GM21737 (cell line): ENCODE measurements at regions not wholly inside any gene's neighbourhood (a gene's known extent, or its start where the extent isn't known, plus 50 kb on each side); places are given as distances from the start of the nearest gene placed in this dataset.

Experiments used
- ATAC-seq: cut with Tn5 transposase; IDR thresholded peaks from one replicate; pipeline ENCODE4 v1.9.1; 2021; ENCODE audit warnings: mild to moderate bottlenecking, moderate library complexity; ENCODE audit not compliant: unreplicated experiment

DNA sequence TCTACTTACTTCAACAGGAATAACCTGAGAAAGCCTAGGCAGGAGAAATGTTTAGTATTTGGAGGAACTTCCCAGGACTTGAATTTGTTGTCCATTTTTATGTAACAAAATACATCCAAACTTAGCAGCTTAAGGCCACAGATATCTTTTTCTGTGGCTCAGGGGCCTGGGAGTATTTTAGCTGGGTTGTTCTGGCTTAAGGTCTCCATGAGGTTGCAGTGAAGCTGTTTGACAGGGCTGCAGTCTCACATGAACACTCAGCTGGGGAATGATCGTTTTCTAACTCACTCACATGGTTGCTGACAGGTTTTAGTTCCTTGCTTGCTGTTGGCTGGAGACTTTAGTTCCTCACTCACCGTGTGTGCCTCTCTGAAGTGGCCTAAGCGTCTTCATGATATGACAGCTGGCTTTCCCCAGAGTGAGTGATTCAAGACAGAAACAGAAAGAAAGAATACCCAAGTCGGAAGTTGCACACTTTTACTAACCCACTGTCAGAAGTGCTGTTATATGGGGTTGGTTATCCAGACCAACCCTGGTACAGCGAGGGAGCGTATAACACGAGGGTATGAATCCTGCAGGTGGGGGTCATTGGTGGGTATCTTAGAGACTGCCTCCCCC is 229.7 kb upstream of the TBL1XR1 start:
- peak; percentile 99 for ATAC-seq

DNA sequence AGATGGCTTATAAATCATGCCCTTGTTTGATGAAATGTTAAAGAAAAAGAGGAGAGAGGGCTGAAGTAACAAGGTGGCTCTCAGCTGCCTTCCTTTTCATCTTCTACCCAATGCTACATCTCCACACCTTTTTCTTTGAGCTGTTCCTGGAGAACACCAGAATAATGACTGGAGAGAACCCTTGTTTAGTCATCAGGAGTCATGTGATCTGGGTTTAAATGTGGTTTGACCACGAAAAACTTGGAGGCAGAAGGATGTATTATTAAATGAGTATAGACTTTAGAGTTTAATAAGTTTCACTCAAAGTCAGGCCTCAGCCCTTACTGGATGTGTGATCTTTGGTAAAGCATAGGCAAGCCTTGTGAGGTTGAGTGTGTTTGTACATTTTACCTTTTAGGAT is 230.3 kb upstream of the TBL1XR1 start:
- ATAC-seq: no peak

DNA sequence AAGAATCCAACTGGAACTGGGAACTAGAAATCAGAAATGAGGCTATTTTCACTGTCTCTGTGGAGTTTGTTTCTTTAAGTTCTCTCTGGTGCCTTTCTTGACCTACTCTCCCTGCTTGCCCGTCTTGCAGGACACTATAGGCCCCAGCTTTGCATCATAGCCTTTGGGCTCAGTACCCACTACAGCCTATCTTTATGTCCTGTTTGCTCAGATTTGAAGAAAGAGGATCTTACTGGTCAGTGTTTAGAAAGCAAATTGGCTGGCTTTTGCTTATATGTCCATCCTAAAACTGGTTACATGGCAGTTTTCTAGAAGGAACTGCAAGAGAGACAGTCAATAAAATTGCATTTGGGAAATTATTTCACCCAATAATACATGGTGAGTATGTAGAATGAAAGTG is 231.8 kb upstream of the TBL1XR1 start:
- ATAC-seq: no peak

DNA sequence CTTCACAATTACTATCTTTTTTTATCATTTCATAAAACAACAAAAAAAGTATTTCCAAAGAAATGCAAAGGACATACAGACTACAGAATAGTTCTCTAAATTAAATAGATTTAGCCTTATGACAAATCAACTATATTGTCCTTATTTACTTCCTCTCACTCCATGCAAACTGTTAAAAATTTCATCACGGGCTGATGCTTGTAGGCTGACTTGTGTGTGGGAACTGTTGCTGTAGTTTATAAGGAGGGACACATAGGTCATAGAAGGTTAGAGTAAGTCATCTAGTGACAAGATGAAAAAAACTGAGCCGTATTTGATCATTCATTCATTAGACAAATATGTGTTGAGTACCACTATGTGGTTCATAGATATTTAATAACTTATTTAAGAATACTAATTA is 232.5 kb upstream of the TBL1XR1 start:
- no peak for ATAC-seq

DNA sequence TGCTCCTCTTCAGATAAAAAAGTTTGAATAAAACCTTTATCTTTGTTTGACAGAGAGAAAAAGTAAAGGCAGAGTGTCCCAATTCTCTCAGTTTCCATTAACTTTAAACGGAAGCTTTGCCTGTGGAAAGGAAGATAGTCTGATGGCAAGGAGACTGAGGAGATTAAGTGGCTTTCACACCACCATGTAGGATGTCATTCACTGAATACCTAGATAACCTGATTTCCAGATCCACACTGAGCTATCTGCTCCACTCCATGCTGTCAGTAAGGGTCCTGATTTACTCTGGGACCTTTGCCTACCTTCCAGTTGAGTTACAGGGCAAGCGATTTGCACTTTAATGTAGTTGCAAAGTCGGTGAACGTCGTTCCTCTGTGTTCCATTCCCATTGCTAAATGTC is 233.4 kb upstream of the TBL1XR1 start:
- no peak for ATAC-seq

DNA sequence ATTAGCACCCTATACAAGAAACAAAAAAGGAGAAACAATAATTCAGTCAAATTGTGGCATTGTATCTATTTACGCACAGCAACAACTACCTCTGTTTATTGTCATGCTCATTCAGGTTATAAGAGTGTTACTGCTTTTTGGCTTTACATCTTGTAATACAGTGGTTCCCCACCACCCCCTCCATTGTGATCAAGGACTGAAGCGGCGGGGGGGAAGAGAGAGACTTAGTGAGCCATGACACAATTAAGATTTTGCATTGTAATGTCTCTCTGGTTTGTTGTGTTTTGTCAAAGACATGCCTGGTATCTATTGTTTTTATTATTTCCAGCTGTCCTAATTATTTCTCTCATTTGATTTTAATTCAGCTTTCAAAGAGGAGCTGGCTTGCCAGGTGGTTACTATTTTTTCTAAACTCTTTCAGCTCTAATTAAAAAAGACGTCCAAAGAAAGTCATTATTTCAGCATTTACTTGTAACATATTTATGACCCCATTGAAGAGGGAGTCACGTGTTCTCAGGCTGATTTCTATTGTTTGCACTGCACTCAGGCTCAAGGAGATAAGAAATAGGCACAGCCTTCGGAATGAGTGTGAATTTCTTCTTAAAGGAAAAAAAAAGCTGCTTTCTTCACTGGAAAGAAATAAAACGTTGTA is 234.4 kb upstream of the TBL1XR1 start:
- ATAC-seq: no peak

DNA sequence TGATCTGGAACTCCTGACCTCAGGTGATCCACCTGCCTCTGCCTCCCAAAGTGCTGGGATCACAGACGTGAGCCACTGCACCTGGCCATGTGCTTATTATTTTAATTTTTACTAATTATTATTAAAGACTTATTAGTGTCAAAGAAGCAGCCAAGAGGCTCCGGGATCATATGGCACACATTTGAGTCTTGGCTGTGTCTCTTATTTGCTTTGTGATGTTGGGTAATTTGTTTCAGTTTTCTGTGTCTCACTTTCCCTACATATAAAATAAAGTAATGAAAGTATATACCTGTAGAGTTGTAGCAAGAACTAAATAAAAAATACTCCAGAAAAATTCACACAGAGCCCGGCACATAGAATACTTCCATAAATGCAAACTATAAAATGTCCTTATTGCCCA is 238.0 kb upstream of the TBL1XR1 start:
- no peak for ATAC-seq

DNA sequence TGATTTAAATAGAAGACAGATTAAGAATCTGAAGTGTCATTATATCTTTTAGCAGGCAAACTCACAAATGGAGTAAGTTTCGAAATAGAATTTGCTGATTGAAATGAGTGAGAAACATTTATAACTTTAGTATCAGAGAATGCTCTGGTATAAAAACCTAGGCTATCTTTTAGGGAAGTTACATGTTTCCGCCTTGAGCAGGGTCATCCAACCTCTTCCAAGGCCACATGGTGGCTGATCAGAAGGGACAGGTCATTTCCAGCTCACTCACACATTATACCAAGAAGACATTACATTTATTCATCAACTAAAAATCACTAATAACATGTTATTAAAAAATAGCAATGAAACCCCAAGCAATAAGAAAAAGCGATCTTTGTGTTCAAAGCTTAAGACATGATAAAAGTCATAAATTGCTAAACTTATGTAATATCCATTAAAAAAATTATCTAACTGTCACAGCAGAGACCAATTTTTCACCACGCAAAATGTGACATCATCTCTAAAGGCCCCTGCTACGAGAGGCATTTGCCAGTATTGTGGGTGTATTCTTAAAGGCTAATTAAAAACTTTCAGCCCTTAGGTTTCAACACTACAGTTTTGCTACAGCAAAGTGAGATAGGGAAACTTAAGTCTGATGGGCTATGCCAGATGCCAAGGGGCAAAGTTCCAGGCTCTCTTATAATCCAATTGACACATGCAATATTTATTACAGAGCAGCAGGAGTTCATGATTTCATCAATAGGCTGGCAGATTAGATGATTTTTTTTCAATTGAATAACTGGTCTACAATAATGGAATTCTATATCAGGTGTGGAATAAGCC is 240.4 kb upstream of the TBL1XR1 start:
- ATAC-seq: no peak

DNA sequence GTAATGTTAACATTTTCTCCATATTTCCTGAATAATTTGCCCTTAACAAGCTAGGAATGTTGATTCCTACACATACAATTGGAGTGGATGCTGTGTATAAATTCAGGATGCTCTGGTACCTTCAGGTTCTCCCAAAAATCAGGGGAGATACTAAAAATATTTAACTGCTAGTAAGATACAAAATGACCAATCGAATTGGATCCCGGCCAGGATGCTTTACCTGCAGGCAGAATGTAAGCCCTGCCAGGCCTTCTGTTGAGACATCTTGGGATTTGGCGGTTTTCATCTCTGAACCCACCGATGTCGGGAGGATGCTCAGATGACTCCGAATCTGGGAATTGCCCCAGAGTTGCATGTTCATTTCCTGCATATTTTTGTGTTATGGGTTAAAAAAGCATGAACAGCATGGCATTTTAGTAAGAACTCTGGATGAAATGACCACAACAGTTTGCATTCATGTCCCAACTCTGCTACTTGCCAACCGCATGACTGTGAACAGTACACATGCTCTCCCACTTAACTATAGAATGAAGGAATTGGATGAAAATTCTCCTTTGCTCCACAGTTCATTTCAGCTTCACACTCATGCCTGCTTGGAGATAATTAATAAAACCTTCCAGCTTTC is 241.4 kb upstream of the TBL1XR1 start:
- ATAC-seq: no peak

DNA sequence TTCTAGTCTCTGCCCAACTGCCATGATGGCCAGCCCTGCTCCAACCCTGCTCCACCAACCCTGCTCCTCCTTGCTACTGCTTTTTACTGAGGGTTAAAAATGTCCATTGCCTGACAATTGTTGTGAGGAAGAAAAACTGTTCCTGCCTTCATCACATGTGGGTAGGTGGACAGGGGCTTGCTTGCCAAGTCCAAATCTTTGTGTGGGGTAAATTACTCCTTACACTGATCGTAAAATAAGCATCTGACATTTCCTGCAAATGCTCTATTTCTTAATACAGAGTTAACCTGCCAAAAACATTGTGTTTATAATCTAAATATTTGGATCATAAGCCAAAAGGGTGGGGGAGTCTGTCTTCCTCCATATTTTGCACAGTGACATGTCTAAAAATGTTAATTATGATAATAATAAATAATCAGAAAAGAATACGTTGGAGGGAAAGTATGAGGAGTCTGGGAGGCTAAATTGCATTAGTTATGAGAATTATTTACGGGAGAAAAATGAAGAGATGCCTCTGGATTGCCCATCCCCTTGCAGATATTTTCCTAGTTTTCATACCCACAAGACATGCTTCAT is 242.5 kb upstream of the TBL1XR1 start:
- ATAC-seq: no peak

DNA sequence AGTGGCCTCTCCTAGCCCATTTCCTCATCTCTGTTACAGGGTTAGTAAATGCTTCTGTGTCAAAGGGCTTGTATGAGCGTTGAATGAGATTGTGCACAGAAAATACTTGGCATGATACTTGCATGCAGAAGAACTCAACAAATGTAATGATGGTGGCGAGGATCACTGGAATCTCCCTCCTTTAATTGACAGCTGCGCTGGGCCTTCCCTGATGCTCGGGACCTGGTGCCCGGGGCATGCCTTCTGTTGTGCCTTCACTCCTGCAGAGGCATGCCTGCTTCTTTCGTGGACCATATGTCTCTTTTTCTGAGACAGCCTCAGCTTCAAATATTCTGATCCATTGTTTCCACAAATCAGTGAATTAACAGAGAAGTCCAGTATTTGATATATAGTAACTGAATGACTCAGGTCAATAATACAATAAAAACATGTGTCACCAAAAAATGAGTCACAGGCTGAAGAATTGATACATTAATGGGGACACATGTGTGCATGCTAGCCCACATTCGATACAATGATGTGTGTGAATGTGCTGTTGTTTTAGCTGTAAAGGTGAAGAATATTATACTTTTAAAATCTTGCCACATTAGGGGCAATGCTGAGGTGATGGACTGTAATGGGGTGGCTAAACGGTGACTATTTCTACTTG is 243.3 kb upstream of the TBL1XR1 start:
- no peak for ATAC-seq

DNA sequence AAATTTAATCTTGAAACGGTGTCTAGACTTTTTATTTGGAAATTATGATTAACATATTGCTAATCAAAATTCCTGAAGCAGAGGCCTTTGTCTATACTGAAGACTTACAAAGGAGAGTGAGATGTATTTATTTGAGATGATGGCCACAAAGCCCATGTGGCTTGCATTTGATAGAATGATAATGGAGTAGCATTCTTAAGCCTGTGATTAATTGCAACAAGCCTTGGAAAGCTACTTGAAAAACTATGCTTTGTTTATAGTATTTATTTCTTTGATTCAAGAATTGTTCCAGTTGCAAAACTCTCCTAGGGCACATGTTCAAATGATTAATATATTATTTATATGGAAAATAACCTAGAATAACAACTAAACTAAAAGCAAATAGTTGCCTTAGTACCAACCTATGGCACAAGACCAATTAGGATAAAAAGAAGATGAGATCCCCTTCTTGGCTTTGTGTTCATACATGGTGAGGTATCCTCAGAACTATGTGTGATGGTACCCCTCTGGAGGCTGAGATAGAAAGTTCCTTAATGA is 244.1 kb upstream of the TBL1XR1 start:
- ATAC-seq: no peak

DNA sequence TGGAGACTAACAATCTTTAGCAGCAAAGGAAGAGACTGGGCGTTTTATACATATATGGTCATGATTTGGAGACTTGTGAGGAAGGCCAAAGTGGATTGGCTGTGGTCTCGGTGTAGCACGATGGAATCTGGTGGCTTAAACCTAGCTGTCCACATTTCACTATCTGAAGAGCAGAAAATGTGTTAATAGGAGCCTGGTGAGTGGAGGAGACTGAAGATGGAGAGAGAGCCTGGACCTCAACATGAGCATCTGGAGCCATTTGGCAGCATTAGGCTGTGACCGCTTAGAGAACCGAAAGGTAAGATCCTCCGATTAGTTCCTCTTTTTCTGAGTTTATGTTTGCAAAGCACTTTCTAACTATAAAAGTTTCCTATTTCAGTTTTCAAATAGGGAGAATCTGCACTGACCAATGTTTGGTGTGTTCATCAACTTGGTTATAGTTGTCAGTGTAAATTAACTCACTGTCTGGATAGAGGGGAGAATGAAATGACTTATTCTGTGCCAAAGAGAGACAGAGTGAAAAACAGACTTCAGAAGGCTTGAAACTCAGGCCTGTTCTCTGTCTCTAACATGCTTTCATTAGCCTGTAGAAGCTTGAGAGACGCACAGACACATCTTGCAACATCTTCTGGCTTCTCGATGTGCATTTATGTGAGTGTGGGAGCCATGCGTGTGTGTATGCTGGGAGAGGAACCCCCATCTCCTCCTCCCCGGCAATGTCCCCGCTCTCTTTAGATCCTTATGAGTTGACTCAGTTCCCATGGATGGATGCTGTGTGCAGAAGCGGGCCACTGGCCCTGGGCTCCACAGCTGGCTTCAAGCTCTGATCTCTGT is 244.7 kb upstream of the TBL1XR1 start:
- peak; percentile 97 for ATAC-seq

DNA sequence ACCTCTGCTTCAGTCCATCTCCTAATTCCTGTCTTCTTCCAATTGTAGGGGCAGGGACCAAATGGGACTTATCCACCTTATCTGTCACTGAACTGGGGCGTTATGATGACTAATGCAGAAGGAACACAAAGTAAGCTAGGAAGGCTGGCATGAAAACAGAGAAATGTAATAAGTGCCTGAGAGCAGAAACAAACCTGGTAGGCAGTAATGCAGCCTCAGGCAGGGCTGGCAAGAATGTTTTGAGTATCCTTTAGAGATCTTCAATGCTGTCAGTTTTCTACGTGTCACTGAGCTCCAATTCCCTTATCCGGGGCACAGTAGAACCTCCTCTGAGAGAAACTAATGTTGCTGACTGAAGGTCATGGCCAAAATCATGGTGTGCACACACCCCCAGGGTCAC is 246.2 kb upstream of the TBL1XR1 start:
- no peak for ATAC-seq

DNA sequence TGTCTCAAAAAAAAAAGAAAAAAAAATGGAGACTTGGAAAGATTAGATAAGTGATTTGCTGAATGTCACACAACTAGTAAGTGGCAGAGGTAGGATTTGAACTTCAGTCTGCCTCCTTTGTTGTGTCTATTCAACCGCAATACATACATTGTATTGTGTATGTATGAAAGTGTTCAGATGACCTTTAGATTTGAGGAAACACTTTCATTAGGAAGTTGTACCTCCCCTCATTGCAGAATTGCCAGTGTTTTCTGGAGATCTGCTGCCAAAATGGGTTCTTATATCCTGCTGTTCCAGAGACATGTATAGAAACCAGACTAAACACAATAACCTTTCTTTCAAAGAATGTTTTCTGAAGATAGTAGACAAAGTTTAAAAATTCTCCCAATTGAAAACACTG is 247.4 kb upstream of the TBL1XR1 start:
- no peak for ATAC-seq

DNA sequence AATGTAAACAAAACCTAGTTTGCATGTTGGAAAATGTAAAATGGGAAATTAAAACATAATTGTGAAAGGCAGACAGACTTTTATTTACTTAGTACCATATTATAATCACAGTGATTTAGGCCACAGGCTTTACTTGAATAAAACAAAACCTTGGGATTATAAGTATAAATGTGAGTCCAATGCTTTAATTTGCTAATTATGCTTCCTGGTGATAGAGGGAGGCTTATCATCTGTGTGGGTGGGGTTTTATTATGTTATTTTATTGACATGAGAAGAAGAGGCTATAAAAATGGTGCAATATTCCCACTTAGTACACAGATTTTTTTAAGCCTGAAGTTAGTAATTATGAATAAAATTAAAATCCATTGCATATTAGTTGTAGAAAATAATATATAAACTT is 248.3 kb upstream of the TBL1XR1 start:
- ATAC-seq: no peak

DNA sequence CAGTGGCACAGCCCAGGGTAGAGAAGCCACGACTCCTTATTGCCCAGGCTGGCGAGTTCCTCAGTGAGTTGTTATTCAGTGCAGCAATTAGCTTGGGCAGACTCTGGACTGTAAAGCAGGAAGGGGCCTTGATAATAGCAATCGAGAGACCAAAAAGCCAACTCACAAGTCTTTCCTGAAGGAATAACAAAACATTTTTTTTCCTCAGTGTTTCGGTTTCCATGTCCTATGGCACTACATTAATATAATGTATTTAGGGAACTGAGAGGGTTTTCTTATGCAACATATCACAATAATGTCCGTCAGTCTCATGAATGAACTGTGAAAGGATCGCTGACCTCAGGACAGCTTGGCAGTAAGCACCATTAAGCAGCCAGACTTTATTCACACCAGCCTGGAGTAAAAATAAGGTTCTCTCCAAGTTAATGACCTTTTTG is 248.9 kb upstream of the TBL1XR1 start:
- ATAC-seq: no peak

DNA sequence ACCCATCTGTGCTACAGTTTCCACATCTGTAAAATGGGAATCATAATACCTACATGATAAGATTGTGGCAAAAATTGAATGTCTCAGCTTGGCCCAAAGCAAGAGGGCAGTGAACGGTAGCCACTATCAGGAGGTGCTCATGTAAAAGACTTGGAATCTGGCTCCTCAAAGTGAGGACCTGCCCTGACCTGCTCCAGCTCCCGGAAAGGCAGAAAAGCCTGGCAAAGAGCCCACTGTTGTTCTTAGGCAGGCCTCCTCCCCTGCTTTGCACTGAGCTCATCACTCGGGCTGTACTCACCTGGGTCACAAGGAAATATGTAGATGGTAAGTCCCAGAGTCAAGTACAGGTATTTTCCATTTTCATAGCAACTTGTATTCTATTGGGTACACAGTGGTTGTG is 250.7 kb upstream of the TBL1XR1 start:
- ATAC-seq: no peak

DNA sequence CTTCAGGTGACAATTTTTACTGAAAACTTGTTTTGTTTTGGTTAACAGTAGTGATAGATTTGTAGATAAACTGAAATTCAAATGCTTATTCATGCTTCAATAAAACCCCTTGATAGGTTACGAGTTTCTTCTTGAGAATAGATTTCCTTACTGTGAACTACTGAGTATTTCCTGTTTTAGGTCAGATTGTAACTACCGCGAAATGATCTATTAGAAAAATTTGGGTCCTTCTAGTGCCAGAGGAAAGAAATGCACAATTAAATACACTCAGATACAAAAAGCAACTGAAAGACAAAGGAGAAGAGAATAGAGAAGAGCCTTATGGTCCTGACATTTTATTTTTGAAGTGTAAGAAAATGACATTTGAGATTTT is 251.7 kb upstream of the TBL1XR1 start:
- peak; percentile 26 for ATAC-seq
